ENCODE measurements at regions not wholly inside any gene's neighbourhood (a gene's known extent, or its start where the extent isn't known, plus 50 kb on each side); places are given as distances from the start of the nearest gene placed in this dataset.

GRCh38 chrY:8994001-8994400 lies 343.3 kb upstream of the TSPY4 start:
- no peak for DNase-seq (ENCODE audit: low spot score)
- no peak for FAIRE-seq

- DNase-seq (ENCODE audit: low spot score) (no peak), FAIRE-seq (no peak)
These were observed 336.0 kb upstream of the TSPY4 start for GRCh38 chrY:9001231-9001630.

GRCh38 chrY:9003739-9004138 lies 333.5 kb upstream of the TSPY4 start:
- DNase-seq (ENCODE audit: low spot score), result no peak
- no peak for FAIRE-seq

- no peak for FAIRE-seq
- DNase-seq (ENCODE audit: low spot score), result no peak
These were observed 328.6 kb upstream of the TSPY4 start for GRCh38 chrY:9008648-9009047.

- DNase-seq (ENCODE audit: low spot score) (no peak), FAIRE-seq (no peak)
These were observed 320.3 kb upstream of the TSPY4 start for GRCh38 chrY:9016916-9017315.

GRCh38 chrY:9018401-9018800 lies 318.9 kb upstream of the TSPY4 start:
- DNase-seq (ENCODE audit: low spot score) (no peak), FAIRE-seq (no peak)

GRCh38 chrY:9027729-9028375 lies 309.4 kb upstream of the TSPY4 start:
- peak; percentile 79 for DNase-seq (ENCODE audit: low spot score)

GRCh38 chrY:9029929-9030328 lies 307.3 kb upstream of the TSPY4 start:
- DNase-seq (ENCODE audit: low spot score) (peak; percentile 44), FAIRE-seq (peak; percentile 97)

More at GRCh38 chrY:9027729-9028375, 309.4 kb upstream of the TSPY4 start:
- peak; percentile 95 for FAIRE-seq

GRCh38 chrY:9034217-9034616 lies 303.0 kb upstream of the TSPY4 start:
- DNase-seq (ENCODE audit: low spot score) (peak; percentile 57), FAIRE-seq (peak; percentile 98)

GRCh38 chrY:9035246-9035645 lies 302.0 kb upstream of the TSPY4 start:
- FAIRE-seq, result peak; percentile 91

GRCh38 chrY:9041474-9041873 lies 295.8 kb upstream of the TSPY4 start:
- FAIRE-seq, result no peak
- DNase-seq (ENCODE audit: low spot score), result no peak

More at GRCh38 chrY:9035246-9035645, 302.0 kb upstream of the TSPY4 start:
- DNase-seq (ENCODE audit: low spot score), result peak; percentile 48
